COR-L47 (cell line): ENCODE measurements at regions not wholly inside any gene's neighbourhood (a gene's known extent, or its start where the extent isn't known, plus 50 kb on each side); places are given as distances from the start of the nearest gene placed in this dataset.

Experiments used
- DNase-seq: peaks from one replicate; lab custom pipeline; 2025; lab: John Stamatoyannopoulos, UW

GRCh38 chr6:11358904-11359830, 126.7 kb upstream of the NEDD9 start:
- no peak for DNase-seq

DNA sequence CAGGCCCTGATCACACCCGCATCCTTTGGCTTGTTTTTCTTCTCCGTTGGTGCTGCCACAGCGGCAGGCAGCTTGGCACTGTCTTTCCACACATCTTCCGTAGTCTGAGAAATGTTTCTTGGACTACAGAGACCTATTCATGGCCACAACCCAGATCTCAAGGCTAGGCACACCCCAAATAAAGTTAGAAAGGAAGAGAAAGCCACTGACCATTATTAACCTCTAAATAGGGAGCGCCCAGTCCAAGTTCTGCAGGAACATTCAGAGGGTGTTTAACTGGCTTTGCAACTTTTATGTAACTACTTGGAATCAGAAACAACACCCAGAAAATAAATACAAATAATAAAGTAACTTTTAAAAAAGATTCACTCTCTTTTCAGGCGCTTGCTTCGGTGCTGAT, 124.8 kb upstream of the NEDD9 start:
- DNase-seq, result no peak

DNA sequence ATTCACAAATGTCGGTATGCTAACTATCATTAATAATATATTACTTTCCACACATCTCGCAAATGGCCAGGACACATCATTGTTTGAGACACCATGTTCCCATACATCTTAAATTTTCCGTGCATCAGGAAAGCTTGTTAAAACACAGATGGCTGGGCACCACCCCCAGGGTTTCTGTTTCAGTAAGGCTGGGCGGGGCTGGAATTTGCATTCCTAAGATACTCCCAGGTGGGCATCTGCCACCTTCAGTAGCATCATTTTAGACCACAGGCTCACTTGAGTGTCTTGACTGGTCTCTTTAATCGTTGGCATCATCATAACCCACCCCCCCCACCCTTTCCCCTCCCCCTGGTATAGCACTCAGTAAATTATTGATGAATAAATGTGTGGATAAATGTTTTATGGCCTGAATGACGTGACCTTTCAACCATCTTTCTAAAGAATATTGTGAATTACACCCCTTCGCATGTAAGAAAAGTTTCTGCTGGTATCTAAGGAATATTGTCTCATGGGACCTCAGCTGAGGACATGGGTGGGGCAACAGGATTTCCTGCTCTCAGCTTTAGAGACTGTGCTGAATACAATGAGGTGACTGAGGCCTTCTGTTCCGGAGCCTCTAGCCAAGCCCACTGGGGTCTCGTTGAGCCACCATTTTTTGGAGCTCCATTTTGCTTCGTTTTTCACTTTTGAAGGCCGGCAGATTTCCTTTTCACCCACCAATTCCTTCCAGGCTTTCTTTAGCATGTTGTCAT, 124.1 kb upstream of the NEDD9 start:
- no peak for DNase-seq

DNA sequence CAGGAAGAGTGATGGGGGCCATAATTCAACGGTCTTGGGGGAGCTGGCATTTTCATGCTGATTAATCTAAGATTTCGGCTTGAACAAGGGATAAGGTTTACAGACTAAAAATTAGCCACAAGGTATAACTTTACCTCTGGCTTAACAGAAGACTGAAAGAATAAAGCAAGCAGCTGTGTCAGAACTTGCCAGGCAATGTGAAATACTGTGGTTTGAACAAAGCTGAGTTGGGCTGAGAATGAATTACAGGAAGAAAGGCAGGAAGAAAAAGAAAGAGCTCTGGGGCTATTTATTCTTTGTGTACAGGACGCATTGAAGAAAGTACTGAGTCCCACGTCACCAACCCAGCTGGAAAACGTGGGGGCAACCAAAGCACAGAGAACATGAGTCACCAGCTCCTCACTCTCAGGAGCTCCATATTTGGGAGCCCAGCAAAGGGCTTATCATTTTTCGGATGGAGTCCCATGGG, 121.5 kb upstream of the NEDD9 start:
- DNase-seq, result no peak

DNA sequence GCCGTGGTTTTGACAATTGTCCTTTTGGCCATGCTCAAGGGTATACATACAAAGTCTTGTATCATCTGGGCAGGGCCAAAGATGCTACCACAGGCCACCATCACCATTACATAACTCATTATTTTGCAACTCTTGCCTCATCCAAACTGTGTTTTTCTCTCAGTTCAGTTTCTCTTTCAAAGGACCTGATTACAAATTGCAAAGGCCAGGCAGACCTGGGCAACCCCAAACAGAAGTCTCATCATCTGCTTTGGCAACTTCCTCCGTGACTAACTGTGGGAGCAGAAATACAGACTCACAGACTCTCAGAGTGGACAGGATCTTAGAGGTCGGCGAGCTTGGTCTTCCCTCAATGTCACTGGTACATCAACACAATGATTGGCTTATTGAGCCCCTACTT, 117.8 kb upstream of the NEDD9 start:
- no peak for DNase-seq

GRCh38 chr6:11349880-11350279, 117.4 kb upstream of the NEDD9 start:
- DNase-seq, result no peak

GRCh38 chr6:11346516-11346915, 114.0 kb upstream of the NEDD9 start:
- DNase-seq, result no peak

GRCh38 chr6:11345536-11345935, 113.1 kb upstream of the NEDD9 start:
- no peak for DNase-seq

- DNase-seq, result no peak
Observed at GRCh38 chr6:11343963-11344723, 111.7 kb upstream of the NEDD9 start.

DNA sequence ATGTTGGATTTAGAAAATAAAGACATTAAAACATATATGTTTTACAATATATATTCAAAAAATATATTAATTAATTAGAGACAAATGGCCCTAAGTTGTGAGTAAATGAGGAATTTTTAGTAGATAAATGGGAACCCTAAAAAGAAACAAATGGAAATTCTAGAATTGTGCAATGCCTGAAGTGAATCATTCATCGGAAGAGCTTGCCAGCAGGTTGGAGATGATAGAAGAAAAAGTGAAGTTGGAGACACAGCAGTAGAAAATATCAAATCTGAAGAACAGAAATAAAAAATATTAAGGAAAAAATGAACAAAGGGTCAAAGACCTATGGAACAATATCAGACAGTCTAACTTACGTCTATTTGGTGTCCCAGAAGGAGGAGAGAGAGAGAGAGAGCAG, 109.4 kb upstream of the NEDD9 start:
- DNase-seq, result no peak

GRCh38 chr6:11341303-11341702, 108.8 kb upstream of the NEDD9 start:
- no peak for DNase-seq

- no peak for DNase-seq
Observed at GRCh38 chr6:11339380-11339779, 106.9 kb upstream of the NEDD9 start.

GRCh38 chr6:11337306-11337705, 104.8 kb upstream of the NEDD9 start:
- DNase-seq, result no peak

DNA sequence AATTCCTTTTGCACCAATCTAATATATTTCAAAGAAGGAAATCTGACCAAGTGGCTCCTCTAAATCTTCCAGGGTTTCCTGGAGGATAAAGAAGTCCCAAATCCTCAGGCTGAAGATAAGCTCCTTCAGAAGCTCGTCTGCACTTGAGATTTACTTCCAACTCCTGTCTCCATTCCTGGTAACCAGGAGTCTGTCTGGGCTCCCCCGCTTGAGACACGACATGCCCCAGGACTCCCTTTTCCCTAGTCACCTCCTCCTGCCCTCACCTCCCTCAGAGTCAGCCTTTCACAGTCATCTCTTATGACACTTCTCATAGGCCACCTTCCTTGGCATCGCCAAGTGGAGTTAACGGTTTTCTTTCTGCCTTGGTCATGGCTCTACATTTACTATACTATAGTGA, 103.4 kb upstream of the NEDD9 start:
- DNase-seq, result no peak

- DNase-seq, result no peak
Observed at GRCh38 chr6:11333132-11333849, 100.8 kb upstream of the NEDD9 start.

DNA sequence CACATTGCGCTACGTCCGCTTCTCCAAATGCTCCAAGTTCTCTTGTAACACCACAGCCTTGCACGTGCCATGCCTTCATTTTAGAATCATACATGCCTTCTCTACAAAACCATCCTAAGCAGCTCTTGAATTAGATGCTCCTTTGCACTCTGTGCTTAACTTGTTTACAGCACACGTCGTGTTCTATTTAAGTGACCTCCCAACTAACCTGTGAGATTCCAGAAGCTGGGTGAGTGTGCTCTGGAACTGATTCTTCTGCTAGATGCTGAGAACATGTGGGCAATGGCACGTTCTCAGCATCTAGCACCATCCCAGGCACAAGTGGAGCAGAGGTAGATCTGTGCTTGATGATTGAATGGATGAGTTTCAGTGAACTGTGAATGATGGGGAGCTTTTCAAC, 100.0 kb upstream of the NEDD9 start:
- no peak for DNase-seq

DNA sequence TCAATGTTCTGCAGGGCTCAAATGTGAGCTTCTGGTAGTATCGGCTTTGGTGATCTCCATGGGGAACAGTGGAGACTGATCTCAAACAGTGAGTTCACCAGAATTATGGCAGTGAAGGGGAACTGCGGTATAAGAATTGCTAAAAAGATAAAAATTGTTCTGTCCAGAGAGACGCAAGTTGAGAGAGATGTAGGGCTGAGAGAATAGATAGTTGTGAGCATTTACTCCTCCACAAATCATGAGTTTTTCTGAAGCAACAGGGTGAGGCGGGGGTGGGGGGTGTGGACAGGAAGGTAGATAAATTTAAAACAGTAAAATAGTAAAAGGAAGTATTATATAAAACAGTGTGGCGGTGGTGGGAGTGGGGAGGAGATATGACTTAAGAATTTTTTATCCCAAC, 98.6 kb upstream of the NEDD9 start:
- no peak for DNase-seq

GRCh38 chr6:11330413-11330760, 97.9 kb upstream of the NEDD9 start:
- DNase-seq, result no peak

- no peak for DNase-seq
Observed at GRCh38 chr6:11329726-11330412, 97.4 kb upstream of the NEDD9 start.

GRCh38 chr6:11328613-11329247, 96.3 kb upstream of the NEDD9 start:
- DNase-seq, result no peak

- no peak for DNase-seq
Observed at GRCh38 chr6:11327961-11328360, 95.5 kb upstream of the NEDD9 start.
